ENCODE measurements at regions not wholly inside any gene's neighbourhood (a gene's known extent, or its start where the extent isn't known, plus 50 kb on each side); places are given as distances from the start of the nearest gene placed in this dataset.
"Not testable (repeated sequence)": the region's sequence is repeated elsewhere in the genome, so short reads cannot be mapped to it uniquely, and the experiment has no call there.

DNA sequence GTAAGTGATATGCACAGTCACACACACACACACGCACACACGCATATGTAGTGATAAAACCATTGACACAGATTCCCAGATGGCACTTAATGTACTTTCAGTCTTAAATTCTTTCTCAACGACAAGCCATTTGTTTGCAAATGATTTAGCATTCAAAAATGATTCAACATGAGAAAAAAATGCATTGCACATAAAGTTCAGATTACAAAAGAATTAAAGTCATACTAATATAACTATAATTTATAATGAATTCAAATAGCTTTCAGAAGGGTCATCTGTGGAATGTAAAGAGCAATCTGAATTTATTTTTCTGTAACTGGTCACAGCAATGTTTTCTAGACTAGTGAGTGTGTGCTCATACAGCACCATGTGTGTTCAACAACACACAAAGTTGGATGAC lies 521.6 kb upstream of the ZNF337 start:
- DNase-seq (ENCODE audit: low read depth in 2 of 2): no peak

- DNase-seq (ENCODE audit: low read depth in 2 of 2): no peak
Measured at GRCh38 chr20:26216025-26216424, 519.4 kb upstream of the ZNF337 start.

DNA sequence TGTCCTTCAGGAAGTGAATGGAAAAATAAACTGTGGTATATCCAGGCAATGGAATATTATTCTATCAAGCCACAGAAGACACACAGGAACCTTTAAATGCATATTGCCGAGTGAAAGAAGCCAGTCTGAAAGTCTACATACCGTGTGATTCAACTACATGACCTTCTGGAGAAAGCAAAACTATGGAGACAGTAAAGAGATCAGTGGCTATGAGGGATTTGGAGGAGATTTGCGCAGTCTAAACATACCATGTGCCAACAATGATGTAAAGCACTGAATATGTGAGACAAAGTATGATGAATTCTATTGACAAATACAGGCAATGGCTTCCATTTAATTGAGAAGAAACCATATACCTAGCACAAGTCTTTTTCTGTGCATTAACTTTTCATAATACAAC lies 518.3 kb upstream of the ZNF337 start:
- no peak for DNase-seq (ENCODE audit: low read depth in 2 of 2)

DNA sequence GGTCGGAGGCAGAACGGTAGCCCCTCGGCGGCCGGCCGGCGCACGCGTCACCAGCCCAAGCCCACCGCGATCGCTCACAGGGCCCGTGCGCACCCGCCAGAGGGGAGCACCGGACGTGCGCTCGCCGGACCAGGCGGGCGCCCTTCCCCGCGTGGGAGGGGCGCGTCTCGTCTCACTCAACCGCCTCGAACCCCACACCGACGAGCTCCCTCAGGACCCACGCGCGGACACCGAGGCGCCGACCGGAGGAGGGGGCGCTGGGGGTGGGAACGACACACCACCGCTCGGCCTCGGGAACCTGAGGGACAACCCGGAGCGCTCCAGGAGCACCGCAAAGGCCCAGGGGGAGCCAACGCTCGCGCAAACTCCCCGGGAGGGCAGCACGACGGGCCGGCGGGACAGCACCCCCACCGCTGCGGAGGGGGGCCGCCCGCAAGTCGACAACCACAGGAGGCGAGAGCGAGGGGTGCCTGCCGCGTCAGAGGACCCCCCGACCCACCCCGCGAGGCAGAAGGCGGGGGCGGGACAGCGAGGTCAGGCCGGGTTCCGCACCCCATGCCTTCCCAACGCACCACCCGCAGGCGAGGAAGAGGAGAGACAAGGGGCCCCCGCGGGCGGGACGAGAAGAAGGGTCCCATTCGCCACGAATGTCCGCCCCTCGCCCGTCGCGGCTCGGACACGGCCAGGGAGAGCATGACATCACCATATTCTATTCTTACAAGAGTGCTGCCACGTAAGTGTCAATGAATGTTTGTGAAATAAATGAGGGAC lies 512.7 kb upstream of the ZNF337 start:
- no peak for DNase-seq (ENCODE audit: low read depth in 2 of 2)

- DNase-seq (ENCODE audit: low read depth in 2 of 2): no peak
Measured at GRCh38 chr20:26208296-26209091, 511.8 kb upstream of the ZNF337 start.

DNA sequence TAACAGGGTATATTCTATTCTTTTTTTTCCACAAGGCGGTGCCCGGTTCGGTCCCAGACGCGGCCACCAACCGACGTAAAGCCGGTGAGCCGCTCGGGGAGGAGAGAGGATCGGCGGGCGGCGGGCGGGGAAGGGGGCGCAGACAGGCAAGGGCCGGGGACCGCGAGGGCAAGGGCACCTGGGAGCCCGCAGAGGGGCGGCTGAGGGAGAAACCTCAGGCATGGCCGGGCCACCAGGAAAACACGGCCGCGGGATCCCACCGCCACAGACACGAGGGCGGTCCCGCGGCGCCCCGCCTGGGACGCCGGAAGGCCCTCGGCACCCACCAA lies 511.3 kb upstream of the ZNF337 start:
- DNase-seq (ENCODE audit: low read depth in 2 of 2): not testable (repeated sequence)

GRCh38 chr20:26207237-26207966 lies 510.7 kb upstream of the ZNF337 start:
- no peak for DNase-seq (ENCODE audit: low read depth in 2 of 2)

- no peak for DNase-seq (ENCODE audit: low read depth in 2 of 2)
Measured at GRCh38 chr20:26205350-26205749, 508.7 kb upstream of the ZNF337 start.

DNA sequence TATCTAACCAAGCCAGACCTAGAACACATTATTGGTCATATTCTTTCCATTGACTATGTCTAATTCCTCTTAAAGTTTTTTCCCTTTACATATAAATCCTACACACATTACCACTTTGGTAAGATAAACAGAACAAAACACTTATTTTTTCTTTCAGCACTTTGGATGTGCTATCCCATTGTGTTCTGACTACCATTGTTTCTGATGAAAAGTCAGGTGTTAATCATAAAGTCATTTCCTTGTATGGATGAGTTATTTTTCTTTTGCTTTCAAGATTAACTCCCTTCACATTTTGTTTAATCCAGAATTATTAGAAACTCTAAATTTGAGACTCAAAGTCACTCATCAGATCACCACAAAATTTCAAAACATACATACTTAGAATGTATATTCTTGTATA lies 504.4 kb upstream of the ZNF337 start:
- not testable (repeated sequence) for DNase-seq (ENCODE audit: low read depth in 2 of 2)

DNA sequence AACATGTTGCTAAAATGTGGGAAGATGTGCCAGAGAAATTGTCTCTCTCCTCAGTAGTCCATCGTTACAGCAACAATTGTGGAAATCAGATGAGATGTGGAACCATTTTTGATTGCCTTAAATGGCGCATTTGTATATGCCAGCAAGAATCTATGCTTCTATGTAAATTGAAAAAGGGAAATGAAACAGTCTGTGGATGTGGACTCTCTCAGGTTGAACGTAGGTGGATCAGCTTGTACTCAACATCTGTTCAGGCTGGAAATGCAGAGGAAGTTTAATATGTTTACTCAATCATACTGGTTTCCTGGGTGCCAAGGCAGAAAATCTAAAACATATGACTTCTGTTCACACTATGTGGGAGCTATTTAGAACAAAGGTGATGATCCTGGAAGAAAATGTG lies 490.7 kb upstream of the ZNF337 start:
- not testable (repeated sequence) for DNase-seq (ENCODE audit: low read depth in 2 of 2)

DNA sequence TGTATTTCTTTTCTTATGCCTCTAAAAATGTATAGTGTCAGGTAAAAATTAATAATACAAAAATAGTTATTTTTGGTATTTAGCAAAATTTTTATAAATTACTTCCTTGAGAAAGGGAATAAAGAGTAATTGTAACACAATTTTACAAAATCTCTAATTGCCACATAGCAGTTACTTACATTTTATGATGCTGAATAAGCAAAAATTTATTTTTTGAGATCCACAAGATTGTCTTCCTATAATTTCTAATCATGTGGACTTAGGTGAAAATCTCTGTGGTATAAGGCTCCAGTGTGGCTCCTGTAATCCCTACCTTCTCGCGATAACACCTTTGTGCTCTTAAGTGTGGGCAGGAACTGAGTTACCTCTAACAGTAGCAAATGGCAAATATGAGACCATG lies 487.1 kb upstream of the ZNF337 start:
- DNase-seq (ENCODE audit: low read depth in 2 of 2): not testable (repeated sequence)

- not testable (repeated sequence) for DNase-seq (ENCODE audit: low read depth in 2 of 2)
Measured at GRCh38 chr20:26181364-26181763, 484.7 kb upstream of the ZNF337 start.

DNA sequence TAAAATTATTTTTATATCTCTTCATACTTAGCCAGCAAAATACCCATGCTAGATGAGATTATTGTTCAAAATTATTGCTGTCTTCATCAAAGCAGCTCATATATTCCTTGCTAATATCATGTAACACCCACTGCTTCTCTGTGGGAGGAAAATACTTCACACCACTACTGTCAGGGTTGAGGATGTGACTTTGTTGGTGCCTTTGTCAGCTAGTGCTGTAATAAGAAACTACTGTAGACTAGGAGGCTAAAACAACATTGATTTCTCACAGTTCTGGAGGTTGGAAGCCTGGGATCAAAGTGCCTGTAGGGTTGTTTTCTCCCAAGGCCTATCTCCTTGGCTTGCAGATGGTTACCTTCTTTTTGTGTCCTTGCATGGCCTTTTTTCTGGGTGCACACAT lies 475.2 kb upstream of the ZNF337 start:
- DNase-seq (ENCODE audit: low read depth in 2 of 2): not testable (repeated sequence)

- DNase-seq (ENCODE audit: low read depth in 2 of 2): no peak
Measured at GRCh38 chr20:26169506-26169905, 472.9 kb upstream of the ZNF337 start.

GRCh38 chr20:26167499-26167898 lies 470.8 kb upstream of the ZNF337 start:
- no peak for DNase-seq (ENCODE audit: low read depth in 2 of 2)

GRCh38 chr20:26163890-26164289 lies 467.2 kb upstream of the ZNF337 start:
- DNase-seq (ENCODE audit: low read depth in 2 of 2): no peak

DNA sequence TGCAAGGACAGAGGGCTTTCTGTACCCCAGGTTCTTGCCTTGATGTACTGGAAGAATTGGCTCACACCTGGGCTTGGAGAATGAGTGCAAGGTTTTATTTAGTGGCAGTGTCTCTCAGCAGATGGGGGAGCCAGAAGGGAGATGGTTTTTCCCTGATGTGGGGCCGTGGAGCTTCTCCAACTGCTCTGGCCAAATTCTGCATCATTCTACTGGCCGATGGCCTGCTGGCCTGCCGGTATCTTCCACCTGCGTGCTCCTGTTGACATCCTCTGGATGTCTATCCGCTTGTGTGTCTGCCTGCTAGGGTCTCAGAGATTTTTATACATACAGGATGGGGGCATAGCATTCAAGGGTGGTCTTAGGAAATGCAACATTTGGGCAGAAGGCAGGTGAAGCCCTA lies 466.5 kb upstream of the ZNF337 start:
- not testable (repeated sequence) for DNase-seq (ENCODE audit: low read depth in 2 of 2)

DNA sequence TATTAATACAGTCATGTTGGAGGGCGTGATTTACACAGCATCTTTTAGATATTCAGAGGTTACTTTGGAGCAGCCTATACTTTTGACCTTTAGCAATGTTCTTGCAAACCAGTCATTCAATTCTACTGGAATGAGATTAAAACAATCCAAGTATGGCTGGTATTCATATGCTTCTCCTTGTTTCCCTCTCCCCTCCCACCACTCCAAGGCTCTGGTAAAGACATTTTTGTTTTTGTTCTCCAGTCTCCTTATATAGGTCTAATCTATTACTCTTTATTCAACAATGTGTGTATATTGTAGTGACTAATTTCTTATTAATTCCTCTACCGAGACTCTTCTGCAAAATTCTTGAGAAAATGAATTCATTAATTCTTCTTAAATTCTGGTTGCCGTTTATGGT lies 465.1 kb upstream of the ZNF337 start:
- DNase-seq (ENCODE audit: low read depth in 2 of 2): not testable (repeated sequence)

DNA sequence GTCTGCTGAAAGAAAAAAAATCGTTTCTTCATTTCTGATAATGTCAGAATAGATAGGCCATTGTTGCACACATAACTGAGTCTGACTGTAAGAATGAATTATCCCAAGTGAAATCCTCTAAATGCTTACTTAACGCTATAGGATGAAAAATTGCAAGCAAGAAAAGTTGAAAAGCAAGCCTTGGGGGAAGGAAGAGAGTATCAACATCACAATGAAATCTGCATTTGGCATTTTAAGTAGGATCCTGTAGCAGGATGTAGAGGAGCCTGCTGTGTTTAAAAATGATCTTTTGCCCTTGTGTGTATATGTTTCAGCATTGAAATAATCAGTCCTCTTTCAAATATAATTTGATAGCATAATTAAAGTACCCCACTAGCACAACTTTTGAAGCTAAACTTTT lies 464.3 kb upstream of the ZNF337 start:
- DNase-seq (ENCODE audit: low read depth in 2 of 2): not testable (repeated sequence)

DNA sequence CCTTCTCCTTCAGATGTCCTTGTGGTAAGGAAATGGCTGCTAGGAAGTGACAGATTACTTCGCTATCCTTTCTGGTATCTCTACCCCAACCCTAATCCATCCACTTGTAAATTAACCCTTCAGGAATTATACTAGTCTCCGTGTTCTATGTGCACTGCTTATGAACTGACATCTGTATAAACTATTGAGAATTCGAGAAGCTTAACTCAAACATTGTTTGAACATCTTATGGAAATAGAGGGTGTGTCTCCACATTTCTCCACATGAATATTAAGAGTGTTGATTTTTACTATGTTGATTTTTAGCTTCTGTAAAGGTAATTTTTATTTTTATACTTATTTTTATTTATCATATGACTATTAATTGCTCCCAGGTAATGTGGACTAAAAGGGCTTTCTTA lies 457.6 kb upstream of the ZNF337 start:
- no peak for DNase-seq (ENCODE audit: low read depth in 2 of 2)

- DNase-seq (ENCODE audit: low read depth in 2 of 2): no peak
Measured at GRCh38 chr20:26135325-26136110, 438.9 kb upstream of the ZNF337 start.

- DNase-seq (ENCODE audit: low read depth in 2 of 2): no peak
Measured at GRCh38 chr20:26134606-26135005, 438.0 kb upstream of the ZNF337 start.
